SK-N-SH treated with all-trans-retinoic acid at 6 μM for 48 hours (cell line): ENCODE measurements at regions not wholly inside any gene's neighbourhood (a gene's known extent, or its start where the extent isn't known, plus 50 kb on each side); places are given as distances from the start of the nearest gene placed in this dataset.

ENCODE experiments used
- CSDC2 ChIP-seq: fragments of 250-450 bp; sonication (Bioruptor Pico); IDR thresholded peaks from 2 replicates; pipeline ENCODE4 v1.5.0; 2020; ENCODE audit warnings: mild to moderate bottlenecking, moderate library complexity
- POU6F1 ChIP-seq: fragments of 250-450 bp; sonication (Bioruptor Pico); IDR thresholded peaks from 2 replicates; pipeline ENCODE4 v1.8.0; 2021; ENCODE audit warnings: low read depth, mild to moderate bottlenecking, moderate library complexity, borderline replicate concordance
- RARB ChIP-seq: fragments of 250-450 bp; sonication (Bioruptor Pico); IDR thresholded peaks from 2 replicates; pipeline ENCODE4 v1.8.0; 2021; ENCODE audit warnings: mild to moderate bottlenecking, moderate library complexity
- SNAI2 ChIP-seq: fragments of 250-450 bp; sonication (Bioruptor Pico); IDR thresholded peaks from 2 replicates; pipeline ENCODE4 v1.5.0; 2020; ENCODE audit warnings: mild to moderate bottlenecking, moderate library complexity
- ZFP3 ChIP-seq: fragments of 250-450 bp; sonication (Bioruptor Pico); IDR thresholded peaks from 2 replicates; pipeline ENCODE4 v1.5.0; 2020; ENCODE audit warnings: mild to moderate bottlenecking, moderate library complexity

DNA sequence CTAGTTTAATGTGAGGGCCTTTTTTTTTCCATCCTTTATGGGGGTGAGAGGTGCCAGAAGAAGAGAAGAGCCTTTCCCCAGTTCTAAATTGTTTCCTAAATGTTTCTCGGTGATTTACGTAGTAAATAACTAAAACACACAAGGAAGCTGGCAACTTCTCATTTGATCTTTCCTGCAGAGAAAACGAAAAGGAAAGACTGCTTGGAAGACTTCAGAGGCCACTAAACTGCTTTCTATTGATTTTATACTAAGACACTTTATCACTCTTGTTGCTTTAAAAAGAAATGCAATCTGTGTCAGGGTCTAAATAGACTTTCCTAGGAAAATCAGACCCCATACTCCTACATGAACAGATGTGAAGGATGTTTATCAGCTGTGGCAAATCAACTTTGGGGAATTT is 52.1 kb upstream of the KAZN start (continued):
- TF ChIP-seq POU6F1 (CRISPR knock-in tag): no peak
- no peak for TF ChIP-seq ZFP3 (CRISPR knock-in tag)
- no peak for TF ChIP-seq RARB (CRISPR knock-in tag)
- TF ChIP-seq CSDC2 (CRISPR knock-in tag): no peak
- no peak for TF ChIP-seq SNAI2 (CRISPR knock-in tag)
- TF ChIP-seq, all 23 proteins: peak for 0
